GM12874 (cell line): ENCODE measurements at regions not wholly inside any gene's neighbourhood (a gene's known extent, or its start where the extent isn't known, plus 50 kb on each side); places are given as distances from the start of the nearest gene placed in this dataset.

Experiments
- TF ChIP-seq, protein P1 (sequence below): IDR thresholded peaks from 2 replicates; pipeline ENCODE4 v1.5.1; 2011; ENCODE audit warnings: low read depth, mild to moderate bottlenecking, control low read depth, low read length, moderate library complexity; ENCODE audit not compliant: insufficient read depth

- TF ChIP-seq, protein P1, sequence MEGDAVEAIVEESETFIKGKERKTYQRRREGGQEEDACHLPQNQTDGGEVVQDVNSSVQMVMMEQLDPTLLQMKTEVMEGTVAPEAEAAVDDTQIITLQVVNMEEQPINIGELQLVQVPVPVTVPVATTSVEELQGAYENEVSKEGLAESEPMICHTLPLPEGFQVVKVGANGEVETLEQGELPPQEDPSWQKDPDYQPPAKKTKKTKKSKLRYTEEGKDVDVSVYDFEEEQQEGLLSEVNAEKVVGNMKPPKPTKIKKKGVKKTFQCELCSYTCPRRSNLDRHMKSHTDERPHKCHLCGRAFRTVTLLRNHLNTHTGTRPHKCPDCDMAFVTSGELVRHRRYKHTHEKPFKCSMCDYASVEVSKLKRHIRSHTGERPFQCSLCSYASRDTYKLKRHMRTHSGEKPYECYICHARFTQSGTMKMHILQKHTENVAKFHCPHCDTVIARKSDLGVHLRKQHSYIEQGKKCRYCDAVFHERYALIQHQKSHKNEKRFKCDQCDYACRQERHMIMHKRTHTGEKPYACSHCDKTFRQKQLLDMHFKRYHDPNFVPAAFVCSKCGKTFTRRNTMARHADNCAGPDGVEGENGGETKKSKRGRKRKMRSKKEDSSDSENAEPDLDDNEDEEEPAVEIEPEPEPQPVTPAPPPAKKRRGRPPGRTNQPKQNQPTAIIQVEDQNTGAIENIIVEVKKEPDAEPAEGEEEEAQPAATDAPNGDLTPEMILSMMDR: no peak
Measured at GRCh38 chr11:57103899-57104605, 77.7 kb upstream of the LRRC55 start.

DNA sequence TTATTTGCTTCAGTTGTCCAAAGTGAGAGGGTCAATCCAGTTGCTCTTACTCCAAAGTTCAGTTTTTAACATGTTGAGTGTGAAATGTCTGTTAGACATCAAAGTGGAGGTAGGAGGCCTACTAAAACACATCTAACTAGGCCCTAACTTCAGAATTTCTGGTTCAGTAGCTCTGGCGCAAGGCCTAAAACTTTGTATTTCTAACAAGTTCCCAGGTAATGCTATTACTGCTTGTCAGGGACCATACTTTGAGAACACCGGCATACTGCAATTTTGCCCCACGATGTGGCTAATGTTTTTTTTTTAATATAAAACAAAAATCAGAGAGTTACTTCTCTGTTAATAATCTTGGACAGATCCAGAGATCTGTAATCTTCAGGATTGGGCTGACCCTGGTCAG is 72.4 kb upstream of the LRRC55 start:
- TF ChIP-seq, protein P1: no peak

DNA sequence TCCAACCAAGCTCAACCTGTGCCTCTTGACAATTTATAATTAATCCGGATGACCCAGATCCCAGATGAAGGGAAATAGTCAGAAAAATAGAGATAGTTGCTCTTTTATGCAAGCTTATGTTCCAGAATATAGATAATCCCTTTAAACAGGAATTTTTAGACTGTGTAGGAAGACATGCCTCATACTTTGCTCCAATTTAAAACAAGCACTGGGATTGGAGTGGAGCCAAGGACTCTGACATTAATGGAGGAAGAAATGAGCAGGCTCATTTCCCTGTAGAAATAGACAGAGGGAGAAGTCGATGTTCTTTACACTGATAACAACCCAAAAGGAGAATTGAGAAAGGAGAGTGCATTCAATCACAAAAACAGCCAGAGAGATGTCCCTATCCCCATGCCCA is 70.1 kb upstream of the LRRC55 start:
- TF ChIP-seq, protein P1: no peak

GRCh38 chr11:57116654-57117053 is 65.1 kb upstream of the LRRC55 start:
- TF ChIP-seq, protein P1: peak; percentile 43; the same call in 1 of the 2 replicates

- TF ChIP-seq, protein P1: no peak
Measured at GRCh38 chr11:57120192-57120965, 61.4 kb upstream of the LRRC55 start.

DNA sequence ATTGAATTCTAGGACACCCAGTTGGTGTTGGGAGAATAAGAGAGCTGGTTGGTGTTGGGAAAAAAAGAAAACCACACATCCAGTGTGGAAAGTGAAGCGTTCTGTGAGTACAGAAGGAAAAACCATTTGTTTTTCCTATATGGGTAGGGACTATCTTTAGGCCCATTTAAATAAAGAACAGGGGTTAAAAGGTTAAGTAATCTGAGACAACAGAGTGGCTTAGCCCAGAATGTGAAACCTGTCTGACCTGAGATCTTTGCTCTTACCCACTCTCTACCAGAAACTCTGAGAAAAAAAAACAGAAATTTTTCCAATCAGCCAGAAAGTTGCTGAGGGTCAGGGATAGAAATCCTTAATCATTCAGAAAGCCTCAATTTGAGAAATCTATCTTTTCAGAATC is 59.8 kb upstream of the LRRC55 start:
- TF ChIP-seq, protein P1: no peak

GRCh38 chr11:57123590-57123989 is 58.2 kb upstream of the LRRC55 start:
- TF ChIP-seq, protein P1: no peak
